LNCAP (cell line): ENCODE measurements at regions not wholly inside any gene's neighbourhood (a gene's known extent, or its start where the extent isn't known, plus 50 kb on each side); places are given as distances from the start of the nearest gene placed in this dataset.

ENCODE experiments used
- TF ChIP-seq, protein P1 (sequence below): fragments of 450-650 bp; IDR thresholded peaks from 2 replicates; pipeline ENCODE4 v1.5.1; 2017; ENCODE audit warnings: mild to moderate bottlenecking

DNA sequence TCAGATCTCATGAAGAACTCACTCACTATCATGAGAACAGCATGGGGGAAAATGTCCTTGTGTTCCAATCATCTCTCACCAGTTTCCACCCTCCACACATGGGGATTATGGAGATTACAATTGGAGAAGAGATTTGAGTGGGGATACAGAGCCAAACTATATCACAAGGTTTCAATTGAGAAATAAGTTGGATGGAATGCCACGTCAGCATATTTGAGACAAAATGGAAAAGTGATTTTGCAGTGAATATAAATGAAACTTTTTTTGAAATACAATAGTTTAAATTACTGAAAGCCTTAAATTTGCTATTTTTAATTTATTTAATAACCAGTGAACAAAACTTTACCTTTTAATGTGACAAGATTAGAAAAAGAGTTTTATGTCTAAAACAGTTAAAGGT, 494.1 kb downstream of the PRR32 start:
- TF ChIP-seq, protein P1, sequence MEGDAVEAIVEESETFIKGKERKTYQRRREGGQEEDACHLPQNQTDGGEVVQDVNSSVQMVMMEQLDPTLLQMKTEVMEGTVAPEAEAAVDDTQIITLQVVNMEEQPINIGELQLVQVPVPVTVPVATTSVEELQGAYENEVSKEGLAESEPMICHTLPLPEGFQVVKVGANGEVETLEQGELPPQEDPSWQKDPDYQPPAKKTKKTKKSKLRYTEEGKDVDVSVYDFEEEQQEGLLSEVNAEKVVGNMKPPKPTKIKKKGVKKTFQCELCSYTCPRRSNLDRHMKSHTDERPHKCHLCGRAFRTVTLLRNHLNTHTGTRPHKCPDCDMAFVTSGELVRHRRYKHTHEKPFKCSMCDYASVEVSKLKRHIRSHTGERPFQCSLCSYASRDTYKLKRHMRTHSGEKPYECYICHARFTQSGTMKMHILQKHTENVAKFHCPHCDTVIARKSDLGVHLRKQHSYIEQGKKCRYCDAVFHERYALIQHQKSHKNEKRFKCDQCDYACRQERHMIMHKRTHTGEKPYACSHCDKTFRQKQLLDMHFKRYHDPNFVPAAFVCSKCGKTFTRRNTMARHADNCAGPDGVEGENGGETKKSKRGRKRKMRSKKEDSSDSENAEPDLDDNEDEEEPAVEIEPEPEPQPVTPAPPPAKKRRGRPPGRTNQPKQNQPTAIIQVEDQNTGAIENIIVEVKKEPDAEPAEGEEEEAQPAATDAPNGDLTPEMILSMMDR = no peak

DNA sequence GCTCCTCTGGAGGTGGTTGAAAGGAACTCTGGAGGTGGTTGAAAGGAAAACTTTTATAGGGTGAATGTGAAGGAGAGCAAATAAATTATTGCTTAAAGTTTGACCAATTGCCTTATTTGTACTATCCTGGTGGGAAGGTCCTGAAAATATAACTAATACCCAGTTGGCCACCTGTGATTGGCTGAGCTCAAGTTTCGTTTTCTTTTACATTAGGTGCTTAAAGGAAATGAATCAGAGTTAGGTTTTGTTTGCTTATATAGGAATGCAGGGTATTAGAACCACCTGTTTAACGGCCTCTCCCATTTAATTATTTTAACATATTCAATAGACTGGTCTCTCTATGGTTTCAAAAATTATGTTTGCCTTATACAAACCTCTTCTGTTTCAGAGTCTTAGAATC, 497.6 kb downstream of the PRR32 start:
- TF ChIP-seq, protein P1 = no peak

DNA sequence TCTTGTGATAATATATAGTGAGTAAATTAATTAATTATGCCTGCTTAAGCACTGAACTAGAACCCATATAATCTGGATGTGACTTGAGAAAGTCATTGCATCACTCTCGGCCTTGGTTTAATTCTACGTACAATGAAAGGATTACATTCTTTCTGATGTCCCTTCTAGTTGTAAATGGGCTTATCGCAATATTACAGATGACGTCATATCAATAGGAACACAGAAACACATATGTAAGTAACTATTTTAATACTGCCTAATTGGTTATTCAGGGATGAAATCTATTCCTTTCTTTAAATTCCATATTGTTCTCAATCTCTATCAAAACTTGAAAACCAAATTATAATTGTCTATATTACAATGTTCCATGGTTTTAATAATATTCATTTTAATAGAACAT, 504.6 kb downstream of the PRR32 start:
- TF ChIP-seq, protein P1 = no peak
